PFSK-1 (cell line): ENCODE measurements at regions not wholly inside any gene's neighbourhood (a gene's known extent, or its start where the extent isn't known, plus 50 kb on each side); places are given as distances from the start of the nearest gene placed in this dataset.

Experiments used
- FOXP2 ChIP-seq: optimal IDR thresholded peaks from 2 replicates; pipeline ENCODE3; 2011; ENCODE audit warnings: borderline replicate concordance, control low read depth, inconsistent platforms; ENCODE audit not compliant: insufficient read depth; ENCODE audit errors: extremely low read length, extremely low read depth
- POLR2AphosphoS5 ChIP-seq: IDR thresholded peaks from 2 replicates; pipeline ENCODE4 v1.6.1; 2012; ENCODE audit warnings: low read depth, mild to moderate bottlenecking, control low read depth, low read length, moderate library complexity
- SIN3A ChIP-seq: IDR thresholded peaks from 2 replicates; pipeline ENCODE4 v1.6.1; 2012; ENCODE audit warnings: mild to moderate bottlenecking, low read length, moderate library complexity, borderline replicate concordance; ENCODE audit not compliant: insufficient read depth
- TAF1 ChIP-seq: IDR thresholded peaks from 2 replicates; pipeline ENCODE4 v1.6.1; 2012; ENCODE audit warnings: low read length, control low read depth, borderline replicate concordance; ENCODE audit not compliant: insufficient read depth
- TF ChIP-seq, protein P1 (sequence below), 2 experiments: IDR thresholded peaks; 2 replicates each; pipeline versions ENCODE4 v1.6.1 to v1.8.0; 2011 to 2012; ENCODE audit warnings: low read depth in 2 of 2, low read length in 2 of 2, control low read depth in 1 of 2, inconsistent platforms in 1 of 2, mild to moderate bottlenecking in 1 of 2, moderate library complexity in 1 of 2; ENCODE audit not compliant: insufficient read depth in 1 of 2

GRCh38 chr5:18036531-18036930 lies 402.3 kb downstream of the TAF11L14 start:
- TF ChIP-seq FOXP2, result no peak
- no peak for TF ChIP-seq TAF1
- TF ChIP-seq POLR2AphosphoS5, result no peak
- TF ChIP-seq, protein P1, sequence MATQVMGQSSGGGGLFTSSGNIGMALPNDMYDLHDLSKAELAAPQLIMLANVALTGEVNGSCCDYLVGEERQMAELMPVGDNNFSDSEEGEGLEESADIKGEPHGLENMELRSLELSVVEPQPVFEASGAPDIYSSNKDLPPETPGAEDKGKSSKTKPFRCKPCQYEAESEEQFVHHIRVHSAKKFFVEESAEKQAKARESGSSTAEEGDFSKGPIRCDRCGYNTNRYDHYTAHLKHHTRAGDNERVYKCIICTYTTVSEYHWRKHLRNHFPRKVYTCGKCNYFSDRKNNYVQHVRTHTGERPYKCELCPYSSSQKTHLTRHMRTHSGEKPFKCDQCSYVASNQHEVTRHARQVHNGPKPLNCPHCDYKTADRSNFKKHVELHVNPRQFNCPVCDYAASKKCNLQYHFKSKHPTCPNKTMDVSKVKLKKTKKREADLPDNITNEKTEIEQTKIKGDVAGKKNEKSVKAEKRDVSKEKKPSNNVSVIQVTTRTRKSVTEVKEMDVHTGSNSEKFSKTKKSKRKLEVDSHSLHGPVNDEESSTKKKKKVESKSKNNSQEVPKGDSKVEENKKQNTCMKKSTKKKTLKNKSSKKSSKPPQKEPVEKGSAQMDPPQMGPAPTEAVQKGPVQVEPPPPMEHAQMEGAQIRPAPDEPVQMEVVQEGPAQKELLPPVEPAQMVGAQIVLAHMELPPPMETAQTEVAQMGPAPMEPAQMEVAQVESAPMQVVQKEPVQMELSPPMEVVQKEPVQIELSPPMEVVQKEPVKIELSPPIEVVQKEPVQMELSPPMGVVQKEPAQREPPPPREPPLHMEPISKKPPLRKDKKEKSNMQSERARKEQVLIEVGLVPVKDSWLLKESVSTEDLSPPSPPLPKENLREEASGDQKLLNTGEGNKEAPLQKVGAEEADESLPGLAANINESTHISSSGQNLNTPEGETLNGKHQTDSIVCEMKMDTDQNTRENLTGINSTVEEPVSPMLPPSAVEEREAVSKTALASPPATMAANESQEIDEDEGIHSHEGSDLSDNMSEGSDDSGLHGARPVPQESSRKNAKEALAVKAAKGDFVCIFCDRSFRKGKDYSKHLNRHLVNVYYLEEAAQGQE (IDR thresholded peaks at IDR 0.05; ENCODE audit: insufficient read depth in 1 of 2, low read depth in 2 of 2, low read length in 2 of 2), result no peak
- TF ChIP-seq SIN3A, result no peak

DNA sequence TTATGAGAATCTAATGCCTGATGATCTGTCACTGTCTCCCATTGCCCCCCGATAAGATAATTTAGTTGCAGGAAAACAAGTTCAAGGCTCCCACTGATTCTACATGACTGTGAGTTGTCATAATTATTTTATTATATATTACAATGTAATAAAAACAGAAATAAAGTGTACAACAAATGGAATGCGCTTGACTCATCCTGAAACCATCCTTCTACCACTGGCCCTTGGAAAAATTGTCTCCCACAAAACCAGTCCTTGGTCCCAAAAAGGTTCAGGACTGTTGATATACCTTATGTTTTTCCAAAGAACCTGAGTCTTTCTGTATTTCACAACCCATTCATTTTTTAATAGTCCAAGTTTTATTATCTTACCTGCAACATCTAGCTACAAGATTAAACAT lies 403.5 kb downstream of the TAF11L14 start:
- TF ChIP-seq SIN3A (no peak), POLR2AphosphoS5 (no peak), TAF1 (no peak), FOXP2 (no peak)
- TF ChIP-seq, protein P1 (IDR thresholded peaks at IDR 0.05; ENCODE audit: insufficient read depth in 1 of 2, low read depth in 2 of 2, low read length in 2 of 2), result no peak

- TF ChIP-seq FOXP2 (no peak), TAF1 (no peak), POLR2AphosphoS5 (no peak), SIN3A (no peak)
- TF ChIP-seq, protein P1 (IDR thresholded peaks at IDR 0.05; ENCODE audit: insufficient read depth in 1 of 2, low read depth in 2 of 2, low read length in 2 of 2), result no peak
These were observed 409.1 kb downstream of the TAF11L14 start for GRCh38 chr5:18043344-18043743.

GRCh38 chr5:18048449-18048848 lies 414.2 kb downstream of the TAF11L14 start:
- no peak for TF ChIP-seq SIN3A
- TF ChIP-seq TAF1, result no peak
- TF ChIP-seq, protein P1 (IDR thresholded peaks at IDR 0.05; ENCODE audit: insufficient read depth in 1 of 2, low read depth in 2 of 2, low read length in 2 of 2), result no peak
- no peak for TF ChIP-seq FOXP2
- TF ChIP-seq POLR2AphosphoS5, result no peak

GRCh38 chr5:18050345-18050744 lies 416.1 kb downstream of the TAF11L14 start:
- TF ChIP-seq POLR2AphosphoS5 (no peak), SIN3A (no peak), FOXP2 (no peak), TAF1 (no peak)
- TF ChIP-seq, protein P1 (IDR thresholded peaks at IDR 0.05; ENCODE audit: insufficient read depth in 1 of 2, low read depth in 2 of 2, low read length in 2 of 2), result no peak
